GM21717 (cell line): ENCODE measurements at regions not wholly inside any gene's neighbourhood (a gene's known extent, or its start where the extent isn't known, plus 50 kb on each side); places are given as distances from the start of the nearest gene placed in this dataset.

Experiments
- ATAC-seq: cut with Tn5 transposase; IDR thresholded peaks from one replicate; pipeline ENCODE4 v1.9.1; 2021; ENCODE audit warnings: mild to moderate bottlenecking, moderate library complexity; ENCODE audit not compliant: unreplicated experiment

GRCh38 chr1:114232691-114233090 is 79.0 kb upstream of the SYT6 start:
- no peak for ATAC-seq

DNA sequence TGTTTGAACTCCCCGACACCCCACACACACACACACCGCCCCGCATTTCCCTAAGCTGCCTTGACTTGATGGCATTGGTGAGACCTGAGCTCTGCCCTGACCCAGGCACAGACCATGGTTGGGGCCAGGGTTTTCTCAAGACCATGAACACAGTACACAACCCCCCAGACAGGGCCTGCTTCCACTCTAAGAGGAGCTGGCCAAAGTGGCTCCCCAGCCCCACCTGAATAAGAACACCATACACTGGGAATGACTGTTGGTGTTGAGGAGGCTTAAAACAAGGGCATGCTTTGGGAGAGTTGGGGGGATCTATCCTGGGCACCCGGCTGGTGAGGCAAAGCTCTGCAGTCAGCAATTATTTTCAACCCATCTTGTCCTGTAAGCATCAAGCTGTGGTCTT is 77.6 kb upstream of the SYT6 start:
- no peak for ATAC-seq

DNA sequence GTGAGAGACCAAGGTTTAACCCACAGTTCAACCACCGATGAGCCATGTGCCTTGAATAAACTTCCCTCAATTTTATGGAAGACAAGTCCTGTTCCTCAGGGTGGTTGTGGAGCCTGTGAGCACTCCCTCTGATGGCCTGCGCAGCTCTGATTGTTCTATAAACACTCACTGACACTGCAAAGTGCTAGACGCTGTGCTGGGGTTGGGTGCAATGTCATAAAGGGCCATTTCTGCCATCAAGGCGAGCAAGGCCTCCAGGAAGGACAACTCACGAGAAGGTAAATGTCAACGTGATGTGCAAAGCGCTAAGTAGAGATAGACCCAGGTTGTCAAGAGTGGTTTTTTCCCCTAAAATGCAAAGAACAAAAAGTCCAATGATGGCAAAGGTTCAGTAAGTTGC is 75.7 kb upstream of the SYT6 start:
- no peak for ATAC-seq

DNA sequence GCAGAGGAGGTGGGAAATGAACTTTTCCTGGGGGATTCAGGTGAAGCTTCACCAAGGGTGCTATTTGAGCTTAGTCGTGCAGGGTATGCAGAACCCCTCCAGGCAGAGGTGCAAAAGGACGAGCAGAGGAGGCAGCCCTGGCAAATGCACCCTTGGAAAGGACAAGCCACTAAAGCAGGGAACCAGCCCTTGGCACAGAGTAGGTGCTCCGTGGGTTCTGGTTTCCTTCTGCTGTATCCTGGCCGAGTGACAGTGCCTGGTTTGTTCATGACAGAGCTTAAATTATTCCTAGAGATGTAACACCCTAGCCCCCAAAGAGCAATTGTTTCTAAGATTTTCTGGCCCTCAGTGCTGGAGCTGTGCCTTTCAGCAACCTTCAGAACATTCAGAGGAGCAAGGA is 73.4 kb upstream of the SYT6 start:
- ATAC-seq, result no peak

DNA sequence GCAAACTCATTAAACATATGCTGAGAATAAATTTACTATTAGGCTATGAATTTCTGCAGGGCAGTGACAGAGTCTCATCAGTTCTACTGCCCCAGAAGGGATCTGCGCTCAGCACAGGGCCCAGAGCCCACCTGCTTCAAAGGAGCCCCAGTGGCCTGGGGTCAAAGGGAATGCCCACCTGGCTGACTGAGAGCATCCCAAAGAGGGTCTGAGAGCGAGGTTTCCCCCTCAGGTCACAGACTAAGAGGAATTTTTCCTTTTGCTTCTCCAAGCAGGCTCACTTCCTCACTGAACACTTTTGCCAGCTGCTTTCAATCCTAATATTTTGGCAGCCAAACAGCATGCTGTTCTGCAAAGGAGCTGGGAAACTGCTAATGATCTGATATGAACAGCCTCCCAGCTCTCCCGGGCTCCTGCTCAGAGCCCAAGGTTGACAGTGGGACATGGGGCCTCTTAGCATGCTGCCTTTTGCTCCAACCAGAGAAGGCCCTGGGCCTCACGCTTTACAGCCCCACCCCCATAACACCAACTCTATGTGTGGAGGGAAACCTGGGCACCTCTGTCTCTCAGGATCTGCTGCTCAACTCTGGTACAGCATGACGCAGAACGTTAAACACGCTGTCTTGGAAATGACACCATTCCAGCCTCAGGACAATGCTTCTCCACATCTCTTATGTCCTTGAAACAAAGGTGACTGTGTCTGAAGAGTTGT is 70.7 kb upstream of the SYT6 start:
- ATAC-seq, result no peak

DNA sequence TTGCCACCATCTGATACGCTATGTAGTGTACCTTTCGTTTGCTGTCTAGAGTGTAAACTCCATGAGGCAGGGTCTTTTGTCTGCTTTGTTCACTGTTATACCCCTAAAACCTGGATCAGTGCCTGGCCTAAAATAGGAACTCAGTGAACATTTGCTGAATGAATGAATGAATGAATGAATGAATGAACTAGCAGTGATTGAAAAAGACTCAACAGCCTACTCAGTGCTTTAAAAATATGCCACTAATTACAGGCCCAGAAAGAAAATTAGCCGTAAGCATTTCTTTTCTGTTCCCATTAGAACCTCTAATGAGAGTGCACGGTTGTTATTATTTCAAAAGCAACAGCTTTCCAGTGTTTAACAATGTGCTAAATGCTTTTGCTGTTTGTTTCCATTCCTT is 69.3 kb upstream of the SYT6 start:
- ATAC-seq, result no peak

DNA sequence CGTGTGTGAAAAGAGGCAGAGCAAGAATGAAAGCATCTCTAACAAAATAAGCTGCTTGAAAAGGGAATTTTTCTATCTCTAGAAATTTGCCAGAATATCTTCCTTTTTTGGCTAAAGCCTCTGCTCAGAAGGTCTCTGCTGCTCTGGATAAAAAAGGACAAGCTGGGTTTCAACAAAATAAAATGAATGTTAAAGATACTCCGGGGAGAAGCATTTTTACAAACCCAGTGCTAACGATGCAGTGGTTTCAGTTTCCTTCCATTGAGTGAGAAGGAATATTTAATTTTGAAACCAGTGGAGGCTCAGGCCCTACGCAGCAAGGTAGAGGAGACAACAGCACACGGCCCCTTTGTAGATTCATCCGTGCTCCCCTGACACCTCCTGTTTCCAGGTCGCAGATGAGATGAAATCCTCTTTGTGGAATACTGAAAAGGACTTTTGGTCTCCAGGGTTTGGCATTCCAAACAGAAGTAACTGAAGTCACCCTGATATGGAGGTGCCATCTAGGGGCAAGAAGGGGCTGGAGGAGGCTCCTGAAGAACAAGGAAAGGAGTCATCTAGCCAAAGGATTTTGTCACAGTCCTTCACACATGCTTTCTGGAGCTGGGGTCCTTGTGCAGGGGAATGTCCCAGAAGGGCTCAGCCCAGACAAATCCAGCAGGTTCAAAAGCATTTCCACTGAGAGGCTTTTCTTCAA is 65.7 kb upstream of the SYT6 start:
- no peak for ATAC-seq

DNA sequence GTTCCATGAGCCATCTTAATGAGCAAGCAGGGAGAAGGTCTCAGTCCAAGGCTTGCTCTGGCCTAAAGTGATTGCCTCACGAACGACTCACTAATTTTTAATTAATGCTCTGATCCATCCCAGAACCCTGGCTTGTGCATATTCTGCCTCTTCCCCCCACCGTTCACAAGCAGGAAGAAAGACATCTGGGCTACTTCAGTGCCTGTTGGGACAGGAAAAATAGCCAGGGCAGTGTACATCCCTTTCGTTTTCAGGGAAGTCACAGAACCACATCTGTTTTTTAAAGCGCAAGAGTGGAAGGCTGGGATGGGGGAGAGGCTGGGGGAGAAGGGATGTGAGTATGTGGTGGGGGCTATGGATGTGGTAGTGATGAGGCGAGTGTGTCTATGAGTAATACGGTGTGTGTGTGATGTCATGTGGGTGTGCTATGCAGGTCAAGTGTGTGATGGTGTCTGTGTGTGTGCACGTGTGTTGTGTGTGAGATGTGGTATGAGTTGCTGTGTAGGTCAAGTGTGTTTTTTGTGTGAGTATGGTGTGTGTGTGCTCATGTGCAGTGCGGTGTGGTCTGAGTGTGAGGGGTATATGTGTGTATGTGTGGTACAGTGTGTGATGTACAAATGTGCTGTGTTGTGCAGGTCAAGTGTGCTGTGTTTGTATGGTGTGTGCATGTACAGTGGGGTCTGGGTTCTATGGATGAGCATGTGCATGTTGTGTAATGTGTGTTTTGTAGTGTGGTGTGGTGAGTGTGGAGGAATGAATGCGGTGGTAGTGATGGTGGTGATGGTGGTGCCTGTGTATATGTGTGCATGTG is 64.9 kb upstream of the SYT6 start:
- no peak for ATAC-seq

DNA sequence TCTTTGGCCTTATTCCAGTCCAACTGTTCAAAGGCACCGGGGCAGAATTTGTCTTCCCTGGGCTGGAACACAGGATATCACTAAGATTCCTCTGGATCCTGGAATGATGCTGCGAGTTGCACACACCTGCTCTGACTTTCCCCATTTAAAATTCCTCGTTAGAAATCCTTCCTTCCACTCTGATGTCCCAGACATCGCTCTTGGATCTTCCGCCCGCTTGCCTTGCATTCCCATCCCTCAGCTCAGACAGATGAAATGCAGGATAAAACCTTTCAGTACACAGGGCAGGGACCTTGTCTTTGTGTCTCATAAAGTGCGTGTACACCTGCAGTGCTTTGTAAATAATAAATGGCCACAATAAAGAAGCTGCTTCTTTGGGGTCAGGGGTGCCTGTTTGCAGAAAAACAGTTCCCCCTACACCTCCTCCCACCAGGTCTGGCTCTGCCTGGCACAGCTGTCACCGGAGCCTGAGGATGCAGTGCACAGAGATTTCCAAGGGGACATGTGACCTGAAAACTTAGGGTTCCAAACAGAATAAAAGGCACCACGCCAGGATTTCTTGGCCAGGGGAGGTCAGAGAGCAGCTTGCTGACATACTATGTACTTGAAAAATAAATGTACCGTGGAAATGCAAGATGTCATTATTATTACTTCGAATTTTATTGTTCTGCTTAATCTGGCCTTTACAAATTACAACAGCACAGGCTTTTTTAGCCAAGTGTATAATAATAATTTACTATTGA is 62.9 kb upstream of the SYT6 start:
- no peak for ATAC-seq

- ATAC-seq, result no peak
Measured at GRCh38 chr1:114215436-114215835, 61.8 kb upstream of the SYT6 start.

- ATAC-seq, result no peak
Measured at GRCh38 chr1:114214016-114214415, 60.3 kb upstream of the SYT6 start.

DNA sequence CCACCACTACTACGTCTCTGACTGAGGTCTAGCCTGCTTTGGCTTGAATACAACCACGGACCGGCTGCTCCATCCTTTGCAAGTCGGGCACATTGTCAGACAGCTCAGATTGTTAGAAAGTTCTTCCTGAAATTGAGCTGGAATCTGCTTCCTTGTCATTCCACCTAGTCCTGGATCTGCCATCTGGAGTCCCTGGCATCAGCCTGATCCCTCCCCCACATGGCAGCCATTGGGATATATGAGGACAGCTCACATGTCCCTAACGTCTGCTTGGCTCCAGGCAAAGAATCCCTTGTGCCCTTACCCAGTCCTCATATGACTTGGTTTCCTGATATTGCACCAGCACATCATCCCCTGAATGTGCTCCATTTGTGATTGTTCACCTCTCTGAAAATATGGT is 56.3 kb upstream of the SYT6 start:
- ATAC-seq, result no peak

DNA sequence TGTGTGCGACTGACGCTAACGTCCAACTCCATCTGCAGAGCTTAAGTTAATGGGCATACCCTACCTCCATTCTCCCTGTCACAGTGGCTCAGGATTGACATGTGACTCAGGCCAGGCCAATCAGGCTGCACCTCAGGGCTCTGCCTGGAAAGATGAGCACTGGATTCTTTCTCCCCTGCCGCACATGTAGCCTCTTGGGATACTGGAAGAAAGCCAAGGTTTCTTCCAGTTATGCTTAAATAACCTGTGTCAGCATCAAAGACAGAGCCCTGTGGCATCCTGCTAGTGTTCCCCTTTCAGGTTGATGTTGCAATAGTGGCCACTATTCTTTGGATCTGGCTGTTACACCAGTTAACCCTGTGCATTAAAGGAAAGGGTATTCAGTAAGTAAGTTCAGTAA is 55.0 kb upstream of the SYT6 start:
- ATAC-seq, result no peak

DNA sequence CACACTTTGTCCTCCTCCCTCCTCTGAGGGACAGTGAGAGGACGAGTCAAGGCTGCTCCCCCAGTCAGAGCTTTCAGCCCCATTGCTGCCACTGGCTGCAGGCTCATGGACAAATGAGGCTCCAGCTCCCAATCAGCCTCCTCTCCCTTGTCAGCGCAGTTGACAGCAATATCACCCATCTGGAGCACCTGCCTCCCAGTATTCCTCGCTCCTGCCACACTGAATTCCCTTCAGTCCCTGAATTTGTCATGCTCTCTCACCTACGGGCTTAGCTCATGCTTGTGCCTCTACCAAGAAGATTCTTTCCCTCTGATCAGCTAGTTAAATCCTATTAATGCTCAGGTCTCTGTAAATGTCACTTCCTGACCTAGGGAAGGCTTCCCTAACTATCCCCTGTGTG is 54.4 kb upstream of the SYT6 start:
- no peak for ATAC-seq

GRCh38 chr1:114207635-114208034 is 54.0 kb upstream of the SYT6 start:
- no peak for ATAC-seq

GRCh38 chr1:114206392-114206791 is 52.7 kb upstream of the SYT6 start:
- ATAC-seq, result no peak

DNA sequence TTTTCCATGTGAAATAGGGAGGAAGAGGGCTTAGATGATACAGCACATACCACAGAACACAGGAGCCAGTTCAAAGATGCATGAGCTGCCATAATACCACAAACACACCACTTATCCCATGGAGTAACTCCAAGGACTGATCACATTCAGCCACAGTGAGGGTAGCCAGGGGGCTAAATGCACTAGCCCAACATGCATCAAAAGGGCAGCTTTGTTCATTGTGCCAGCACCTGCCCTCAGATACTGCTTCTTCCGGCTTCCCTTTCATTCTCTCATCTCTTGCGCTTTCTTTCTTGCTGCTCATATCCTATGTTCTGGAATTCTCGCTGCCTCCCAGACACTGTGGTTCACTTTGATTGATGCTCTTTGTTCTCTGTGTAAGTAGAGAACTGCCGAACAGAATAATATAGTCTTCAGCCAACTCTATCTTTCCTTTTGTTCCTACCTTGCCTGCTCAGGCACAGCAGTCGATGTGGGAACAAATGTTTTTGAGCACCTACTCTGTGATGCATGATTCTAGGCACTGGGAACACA is 50.0 kb upstream of the SYT6 start:
- no peak for ATAC-seq
